K562 (cell line): ENCODE measurements at regions not wholly inside any gene's neighbourhood (a gene's known extent, or its start where the extent isn't known, plus 50 kb on each side); places are given as distances from the start of the nearest gene placed in this dataset.

Source experiments
- BCLAF1 ChIP-seq, 2 experiments: fragments of 450-650 bp in 1 of 2; IDR thresholded peaks; 2 replicates each; pipeline ENCODE4 v1.6.1; 2011 to 2017; ENCODE audit warnings: low read depth in 2 of 2, antibody characterized with exemption in 1 of 2, borderline replicate concordance in 1 of 2, low read length in 1 of 2, mild to moderate bottlenecking in 1 of 2, mixed read lengths in 1 of 2; ENCODE audit not compliant: control insufficient read depth in 1 of 2
- CHD1 ChIP-seq: fragments of 200-600 bp; sonication (generic); IDR thresholded peaks from one replicate; pipeline ENCODE4 v1.6.1; 2012; ENCODE audit warnings: mild to moderate bottlenecking, moderate library complexity, low read length, inconsistent platforms
- ESRRA ChIP-seq: fragments of 450-650 bp; IDR thresholded peaks from 2 replicates; pipeline ENCODE4 v1.6.1; 2014; ENCODE audit warnings: low read depth, mild to moderate bottlenecking, moderate library complexity, borderline replicate concordance
- ETV5 ChIP-seq: sonication (generic); formaldehyde crosslinking; IDR thresholded peaks from 2 replicates; pipeline ENCODE4 v1.4.0; 2020; ENCODE audit warnings: low read depth, mild to moderate bottlenecking, missing genetic modification reagents
- HDAC6 ChIP-seq: IDR thresholded peaks from 2 replicates; pipeline ENCODE4 v1.6.1; 2012; ENCODE audit warnings: low read depth, mild to moderate bottlenecking, control low read depth, inconsistent platforms, low read length, moderate library complexity
- SIN3A ChIP-seq, 2 experiments: fragments of 150-350 bp in 1 of 2; IDR thresholded peaks; 2 replicates each; pipeline ENCODE4 v1.6.1; 2011 to 2016; ENCODE audit warnings: borderline replicate concordance in 2 of 2, low read depth in 2 of 2, low read length in 2 of 2, mild to moderate bottlenecking in 2 of 2, moderate library complexity in 2 of 2; ENCODE audit not compliant: control insufficient read depth in 1 of 2
- ZNF133 ChIP-seq: fragments of 250-450 bp; sonication (Bioruptor Pico); IDR thresholded peaks from 2 replicates; pipeline ENCODE4 v1.4.0; 2020; ENCODE audit warnings: mild to moderate bottlenecking
- ZNF184 ChIP-seq: sonication (generic); formaldehyde crosslinking; IDR thresholded peaks from 2 replicates; pipeline ENCODE4 v1.5.0; 2020; ENCODE audit warnings: missing genetic modification reagents
- ZNF239 ChIP-seq: fragments of 250-450 bp; sonication (Bioruptor Pico); IDR thresholded peaks from 2 replicates; pipeline ENCODE4 v1.4.0; 2020; ENCODE audit warnings: mild to moderate bottlenecking
- ZNF324 ChIP-seq: fragments of 250-450 bp; sonication (Bioruptor Pico); IDR thresholded peaks from 2 replicates; pipeline ENCODE4 v1.4.0; 2020; ENCODE audit warnings: mild to moderate bottlenecking
- ZNF644 ChIP-seq: fragments of 200-800 bp; sonication (Bioruptor generic); IDR thresholded peaks from 2 replicates; pipeline ENCODE4 v1.6.1; 2016; ENCODE audit warnings: low read depth, missing genetic modification characterization, missing compliant biosample characterization
- ZNF717 ChIP-seq: fragments of 250-450 bp; sonication (Bioruptor Pico); IDR thresholded peaks from 2 replicates; pipeline ENCODE4 v1.5.0; 2021

GRCh38 chr3:171977860-171978259 is 61.5 kb upstream of the FNDC3B start:
- no peak for TF ChIP-seq ZNF717 (CRISPR knock-in tag)
- TF ChIP-seq BCLAF1 (IDR thresholded peaks at IDR 0.05; ENCODE audit: borderline replicate concordance in 1 of 2, control insufficient read depth in 1 of 2, low read depth in 2 of 2, low read length in 1 of 2): no peak
- 0 out of 2 replicates have a peak, but pooled peaks have one; percentile 63 for TF ChIP-seq ZNF644 (tag)
- no peak for TF ChIP-seq ESRRA
- TF ChIP-seq CHD1: no peak
- no peak for TF ChIP-seq ZNF324 (CRISPR knock-in tag)
- TF ChIP-seq ZNF239 (CRISPR knock-in tag): peak; percentile 7; the same call in 1 of the 2 replicates
- TF ChIP-seq ZNF133 (CRISPR knock-in tag): no peak
- no peak for TF ChIP-seq SIN3A (IDR thresholded peaks at IDR 0.05; ENCODE audit: borderline replicate concordance in 2 of 2, control insufficient read depth in 1 of 2, low read depth in 2 of 2, low read length in 2 of 2)
- no peak for TF ChIP-seq HDAC6
- TF ChIP-seq ETV5: 0 out of 2 replicates have a peak, but pooled peaks have one; percentile 48
- no peak for TF ChIP-seq ZNF184
